COLO829 (cell line): ENCODE measurements at regions not wholly inside any gene's neighbourhood (a gene's known extent, or its start where the extent isn't known, plus 50 kb on each side); places are given as distances from the start of the nearest gene placed in this dataset.
"Not testable (repeated sequence)": the region's sequence is repeated elsewhere in the genome, so short reads cannot be mapped to it uniquely, and the experiment has no call there.

ENCODE experiments used
- DNase-seq: peaks from one replicate; pipeline ENCODE4 v3.0.0; 2012; ENCODE audit warnings: low spot score

- DNase-seq = no peak
Observed at GRCh38 chr10:15428681-15429080, 57.6 kb upstream of the FAM171A1 start.

DNA sequence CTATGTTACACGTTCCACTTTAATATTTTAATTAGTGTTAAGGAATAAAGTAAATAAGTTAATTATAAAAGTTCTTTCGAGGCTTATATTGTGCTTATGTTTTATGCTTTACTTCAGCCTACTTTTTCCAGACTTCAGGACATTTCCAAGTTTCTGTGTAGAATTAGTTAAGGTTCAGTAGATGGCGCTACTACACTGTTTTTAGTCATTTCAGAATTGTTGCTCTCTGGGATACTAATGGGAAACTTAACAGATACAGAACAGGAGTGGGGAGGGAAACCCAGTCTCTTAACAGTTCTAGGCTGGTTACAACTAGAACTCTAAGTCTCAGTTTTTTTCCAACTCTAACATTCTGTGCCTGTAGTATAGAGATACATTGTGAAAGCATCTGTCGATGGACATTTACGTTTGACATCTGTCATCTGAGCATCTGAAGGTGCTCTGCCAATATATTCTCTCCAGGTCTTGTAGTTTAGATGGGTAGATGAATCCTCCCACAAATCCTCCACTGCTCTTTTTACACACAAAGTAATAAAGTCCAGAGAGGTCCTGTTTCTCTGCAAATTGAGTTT is 56.8 kb upstream of the FAM171A1 start:
- DNase-seq = peak; percentile 29

- DNase-seq = no peak
Observed at GRCh38 chr10:15426558-15426957, 55.5 kb upstream of the FAM171A1 start.

DNA sequence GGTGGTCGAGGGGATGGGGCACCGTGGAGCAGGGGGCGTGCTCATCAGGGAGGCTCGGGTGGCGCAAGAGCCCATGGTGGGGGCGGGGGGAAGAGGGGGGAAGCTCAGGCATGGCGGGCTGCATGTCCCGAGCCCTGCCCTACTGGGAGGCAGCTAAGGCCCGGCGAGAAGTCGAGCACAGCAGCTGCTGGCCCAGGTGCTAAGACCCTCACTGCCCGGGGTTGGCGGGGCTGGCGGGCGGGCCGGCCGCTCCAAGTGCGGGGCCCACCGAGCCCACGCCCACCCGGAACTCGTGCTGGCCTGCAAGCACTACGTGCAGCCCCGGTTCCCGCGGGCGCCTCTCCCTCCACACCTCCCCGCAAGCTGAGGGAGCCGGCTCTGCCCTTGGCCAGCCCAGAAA is 55.0 kb upstream of the FAM171A1 start:
- DNase-seq = no peak

DNA sequence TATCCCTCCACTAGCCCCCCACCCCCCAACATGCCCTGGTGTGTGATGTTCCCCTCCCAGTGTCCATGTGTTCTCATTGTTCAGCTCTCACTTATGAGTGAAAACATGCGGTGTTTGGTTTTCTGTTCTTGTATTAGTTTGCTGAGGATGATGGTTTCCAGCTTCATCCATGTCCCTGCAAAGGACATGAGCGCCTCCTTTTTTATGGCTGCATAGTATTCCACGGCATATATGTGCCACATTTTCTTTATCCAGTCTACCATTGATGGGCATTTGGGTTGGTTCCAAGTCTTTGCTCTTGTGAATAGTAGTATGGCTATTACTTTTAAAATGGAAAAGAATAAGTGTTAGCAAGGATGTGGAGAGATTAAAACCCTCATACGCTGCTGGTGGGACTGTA is 50.8 kb upstream of the FAM171A1 start:
- not testable (repeated sequence) for DNase-seq
